ENCODE measurements at regions not wholly inside any gene's neighbourhood (a gene's known extent, or its start where the extent isn't known, plus 50 kb on each side); places are given as distances from the start of the nearest gene placed in this dataset.

DNA sequence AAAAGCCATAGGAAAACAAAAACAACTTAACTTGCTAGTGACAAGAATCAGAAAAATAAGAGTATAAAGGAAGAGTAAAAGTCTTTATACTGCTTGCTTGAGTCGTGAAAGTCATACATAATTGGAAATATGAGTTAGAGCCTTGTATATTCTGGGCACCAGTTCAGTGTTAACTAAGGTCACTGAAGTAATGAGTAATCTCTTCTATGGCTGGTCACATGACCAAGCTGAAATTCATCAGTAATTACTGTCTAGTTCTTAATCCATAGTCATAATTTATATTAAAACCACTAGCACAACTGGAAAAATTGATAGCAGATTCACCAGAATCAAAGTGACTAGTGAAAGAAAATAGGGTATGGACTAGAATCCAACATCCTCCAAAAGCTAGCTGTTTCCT is 84.4 kb upstream of the SLC5A12 start:
- Histone ChIP-seq H3K4ac (ENCODE audit: low read depth in 1 of 2, low read length in 2 of 2) (no peak overlapping the region), H3K9me3 (ENCODE audit: control insufficient read depth, low read length) (no peaks in the 10 kb centered on the region), H2BK15ac (ENCODE audit: low read depth, poor library complexity, severe bottlenecking) (no peak overlapping the region), H3K23ac (ENCODE audit: low read length in 2 of 2) (no peak overlapping the region), H2BK120ac (ENCODE audit: low read depth, low read length) (no peak overlapping the region), H3K27me3 (ENCODE audit: control insufficient read depth in 1 of 2, insufficient read depth in 1 of 2, low read length in 2 of 2) (no peaks in the 10 kb centered on the region), H3K27ac (ENCODE audit: low read length, poor library complexity, severe bottlenecking) (no peak overlapping the region), H4K91ac (ENCODE audit: low read length) (no peak overlapping the region), H3K4me1 (ENCODE audit: control insufficient read depth, insufficient read depth, low read depth, low read length) (no peaks in the 10 kb centered on the region), H2BK12ac (ENCODE audit: low read length in 2 of 2) (no peak overlapping the region), H2AK5ac (ENCODE audit: low read length, severe bottlenecking) (no peak overlapping the region), H3K18ac (ENCODE audit: low read depth in 1 of 2, low read length in 2 of 2) (no peak overlapping the region), H3K9ac (ENCODE audit: low read length) (peak overlapping the region; percentile 74), H3K14ac (ENCODE audit: low read length in 2 of 2) (no peak overlapping the region), H2BK5ac (ENCODE audit: low read depth, low read length, poor library complexity, severe bottlenecking) (no peak overlapping the region), H2AFZ (ENCODE audit: low read depth, low read length) (no peak overlapping the region), H3K4me3 (ENCODE audit: insufficient read depth in 1 of 2, low read depth in 1 of 2, low read length in 2 of 2) (peak overlapping the region in 1 of 2 experiments; percentile 20), H3K36me3 (ENCODE audit: control insufficient read depth in 1 of 2, insufficient read depth in 2 of 2, low read depth in 1 of 2, low read length in 2 of 2) (no peaks in the 10 kb centered on the region), H4K8ac (ENCODE audit: low read length) (no peak overlapping the region), H3K79me1 (replicated peaks; ENCODE audit: low read length, poor library complexity, severe bottlenecking) (no peaks in the 10 kb centered on the region), H3K4me2 (ENCODE audit: low read length, poor library complexity, severe bottlenecking) (no peak overlapping the region)
- WGBS: 93% methylated on average over 1 of the region's 1 CpG
- no peak for DNase-seq

DNA sequence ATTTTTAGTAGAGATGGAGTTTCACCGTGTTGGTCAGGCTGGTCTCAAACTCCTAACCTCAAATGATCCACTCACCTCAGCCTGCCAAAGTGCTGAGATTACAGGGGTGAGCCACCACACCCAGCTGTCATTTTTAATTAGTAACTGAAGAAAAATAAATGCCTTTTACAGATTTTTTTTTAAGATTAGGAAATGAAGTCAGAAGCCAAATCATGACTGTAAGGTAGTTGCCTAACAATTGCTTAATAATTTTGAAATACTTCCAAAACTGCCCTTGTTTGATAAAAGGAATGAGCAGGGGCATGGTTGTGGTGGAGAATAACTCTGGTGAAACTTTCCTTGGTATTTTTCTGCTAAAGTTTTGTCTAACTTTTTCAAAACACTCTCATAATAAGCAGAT is 98.9 kb upstream of the SLC5A12 start:
- no peak overlapping the region for H3K4me3 ChIP-seq (ENCODE audit: insufficient read depth in 1 of 2, low read depth in 1 of 2, low read length in 2 of 2)
- peak overlapping the region; percentile 35 for H3K9ac ChIP-seq (ENCODE audit: low read length)
- no peak overlapping the region for H4K91ac ChIP-seq (ENCODE audit: low read length)
- H3K36me3 ChIP-seq (ENCODE audit: control insufficient read depth in 1 of 2, insufficient read depth in 2 of 2, low read depth in 1 of 2, low read length in 2 of 2): no peaks in the 10 kb centered on the region
- H3K23ac ChIP-seq (ENCODE audit: low read length in 2 of 2): no peak overlapping the region
- H3K79me1 ChIP-seq (replicated peaks; ENCODE audit: low read length, poor library complexity, severe bottlenecking): no peaks in the 10 kb centered on the region
- H2BK12ac ChIP-seq (ENCODE audit: low read length in 2 of 2): no peak overlapping the region
- no peak overlapping the region for H3K27ac ChIP-seq (ENCODE audit: low read length, poor library complexity, severe bottlenecking)
- WGBS: no CpG with 5 or more reads among the region's 1 CpG
- no peak overlapping the region for H4K8ac ChIP-seq (ENCODE audit: low read length)
- H2BK15ac ChIP-seq (ENCODE audit: low read depth, poor library complexity, severe bottlenecking): no peak overlapping the region
- no peak overlapping the region for H2AFZ ChIP-seq (ENCODE audit: low read depth, low read length)
- no peak overlapping the region for H3K4me2 ChIP-seq (ENCODE audit: low read length, poor library complexity, severe bottlenecking)
- no peak overlapping the region for H3K14ac ChIP-seq (ENCODE audit: low read length in 2 of 2)
- no peaks in the 10 kb centered on the region for H3K27me3 ChIP-seq (ENCODE audit: control insufficient read depth in 1 of 2, insufficient read depth in 1 of 2, low read length in 2 of 2)
- H2BK120ac ChIP-seq (ENCODE audit: low read depth, low read length): no peak overlapping the region
- no peak overlapping the region for H3K4ac ChIP-seq (ENCODE audit: low read depth in 1 of 2, low read length in 2 of 2)
- no peaks in the 10 kb centered on the region for H3K4me1 ChIP-seq (ENCODE audit: control insufficient read depth, insufficient read depth, low read depth, low read length)
- H2AK5ac ChIP-seq (ENCODE audit: low read length, severe bottlenecking): no peak overlapping the region
- H3K9me3 ChIP-seq (ENCODE audit: control insufficient read depth, low read length): peaks cover 32% of the 10 kb centered on the region
- H3K18ac ChIP-seq (ENCODE audit: low read depth in 1 of 2, low read length in 2 of 2): no peak overlapping the region
- H2BK5ac ChIP-seq (ENCODE audit: low read depth, low read length, poor library complexity, severe bottlenecking): no peak overlapping the region
- peak; percentile 34 for DNase-seq

DNA sequence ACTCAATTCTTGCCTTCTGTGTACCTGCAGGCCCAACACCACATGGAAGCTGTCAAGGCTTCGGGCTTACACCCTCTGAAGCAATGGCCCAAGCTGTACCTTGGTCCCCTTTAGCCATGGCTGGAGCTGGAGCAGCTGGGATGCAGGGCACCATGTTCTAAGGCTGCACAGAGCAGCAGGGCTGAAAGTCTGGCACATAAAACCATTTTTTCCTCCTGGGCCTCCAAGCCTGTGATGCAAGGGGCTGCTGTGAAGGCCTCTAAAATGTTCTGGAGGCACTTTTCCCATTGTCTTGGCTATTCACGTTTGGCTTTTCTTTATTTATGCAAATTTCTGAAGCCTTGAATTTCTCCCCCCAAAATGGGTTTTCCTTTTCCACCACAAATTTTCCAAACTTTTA is 102.1 kb upstream of the SLC5A12 start:
- Histone ChIP-seq H2BK12ac (ENCODE audit: low read length in 2 of 2) (no peak overlapping the region), H4K8ac (ENCODE audit: low read length) (no peak overlapping the region), H2BK5ac (ENCODE audit: low read depth, low read length, poor library complexity, severe bottlenecking) (no peak overlapping the region), H3K9me3 (ENCODE audit: control insufficient read depth, low read length) (peaks cover 37% of the 10 kb centered on the region), H3K4me3 (ENCODE audit: insufficient read depth in 1 of 2, low read depth in 1 of 2, low read length in 2 of 2) (peak overlapping the region in 1 of 2 experiments; percentile 37), H3K27ac (ENCODE audit: low read length, poor library complexity, severe bottlenecking) (no peak overlapping the region), H4K91ac (ENCODE audit: low read length) (no peak overlapping the region), H3K9ac (ENCODE audit: low read length) (no peak overlapping the region), H2AK5ac (ENCODE audit: low read length, severe bottlenecking) (no peak overlapping the region), H3K18ac (ENCODE audit: low read depth in 1 of 2, low read length in 2 of 2) (no peak overlapping the region), H3K4me2 (ENCODE audit: low read length, poor library complexity, severe bottlenecking) (no peak overlapping the region), H3K23ac (ENCODE audit: low read length in 2 of 2) (no peak overlapping the region), H3K14ac (ENCODE audit: low read length in 2 of 2) (no peak overlapping the region), H3K27me3 (ENCODE audit: control insufficient read depth in 1 of 2, insufficient read depth in 1 of 2, low read length in 2 of 2) (no peaks in the 10 kb centered on the region), H2BK15ac (ENCODE audit: low read depth, poor library complexity, severe bottlenecking) (no peak overlapping the region), H3K79me1 (replicated peaks; ENCODE audit: low read length, poor library complexity, severe bottlenecking) (no peaks in the 10 kb centered on the region), H3K4ac (ENCODE audit: low read depth in 1 of 2, low read length in 2 of 2) (no peak overlapping the region), H2BK120ac (ENCODE audit: low read depth, low read length) (no peak overlapping the region), H3K36me3 (ENCODE audit: control insufficient read depth in 1 of 2, insufficient read depth in 2 of 2, low read depth in 1 of 2, low read length in 2 of 2) (no peaks in the 10 kb centered on the region), H3K4me1 (ENCODE audit: control insufficient read depth, insufficient read depth, low read depth, low read length) (peaks cover 1% of the 10 kb centered on the region), H2AFZ (ENCODE audit: low read depth, low read length) (no peak overlapping the region)
- 79% methylated on average over 2 of the region's 2 CpGs for WGBS
- DNase-seq: no peak

DNA sequence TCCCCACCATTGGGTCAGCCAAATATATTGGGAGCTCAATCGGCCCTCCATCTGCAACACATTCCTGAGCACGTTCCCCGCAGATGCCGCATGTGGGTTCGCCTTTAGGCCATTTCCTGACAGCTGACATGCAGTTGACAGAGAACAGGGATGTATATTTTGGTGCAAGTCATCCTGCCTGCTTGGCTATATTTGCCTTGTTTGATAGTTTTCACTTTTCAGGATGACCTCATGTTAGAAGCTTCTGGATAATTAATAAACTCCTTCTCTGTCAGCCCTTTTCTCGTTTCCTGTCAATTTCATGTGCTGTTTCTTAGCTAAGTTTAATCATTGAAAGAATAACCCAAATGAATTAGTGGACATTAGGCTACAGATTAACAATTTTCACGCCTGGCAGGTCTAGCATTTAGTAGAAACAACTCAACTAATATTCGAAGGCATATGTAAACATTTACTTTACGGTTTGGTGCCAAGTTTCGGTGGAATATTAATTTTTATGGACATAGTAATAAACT is 105.8 kb upstream of the SLC5A12 start:
- H2BK5ac ChIP-seq (ENCODE audit: low read depth, low read length, poor library complexity, severe bottlenecking): peak overlapping the region; percentile 98
- no peak overlapping the region for H3K14ac ChIP-seq (ENCODE audit: low read length in 2 of 2)
- peaks cover 1% of the 10 kb centered on the region for H3K4me1 ChIP-seq (ENCODE audit: control insufficient read depth, insufficient read depth, low read depth, low read length)
- H2AK5ac ChIP-seq (ENCODE audit: low read length, severe bottlenecking): no peak overlapping the region
- no peak overlapping the region for H3K9ac ChIP-seq (ENCODE audit: low read length)
- peaks cover 31% of the 10 kb centered on the region for H3K9me3 ChIP-seq (ENCODE audit: control insufficient read depth, low read length)
- H3K23ac ChIP-seq (ENCODE audit: low read length in 2 of 2): no peak overlapping the region
- peak overlapping the region; percentile 3 for H2BK120ac ChIP-seq (ENCODE audit: low read depth, low read length)
- H3K27me3 ChIP-seq (ENCODE audit: control insufficient read depth in 1 of 2, insufficient read depth in 1 of 2, low read length in 2 of 2): no peaks in the 10 kb centered on the region
- H2AFZ ChIP-seq (ENCODE audit: low read depth, low read length): no peak overlapping the region
- no peak overlapping the region for H3K4me3 ChIP-seq (ENCODE audit: insufficient read depth in 1 of 2, low read depth in 1 of 2, low read length in 2 of 2)
- peak overlapping the region; percentile 68 for H4K91ac ChIP-seq (ENCODE audit: low read length)
- H2BK15ac ChIP-seq (ENCODE audit: low read depth, poor library complexity, severe bottlenecking): no peak overlapping the region
- no peak overlapping the region for H3K4me2 ChIP-seq (ENCODE audit: low read length, poor library complexity, severe bottlenecking)
- peak overlapping the region; percentile 94 for H3K27ac ChIP-seq (ENCODE audit: low read length, poor library complexity, severe bottlenecking)
- H3K4ac ChIP-seq (ENCODE audit: low read depth in 1 of 2, low read length in 2 of 2): no peak overlapping the region
- peak overlapping the region in 1 of 2 experiments; percentile 39 for H2BK12ac ChIP-seq (ENCODE audit: low read length in 2 of 2)
- H4K8ac ChIP-seq (ENCODE audit: low read length): no peak overlapping the region
- WGBS: 33% methylated on average over 5 of the region's 10 CpGs
- no peak overlapping the region for H3K18ac ChIP-seq (ENCODE audit: low read depth in 1 of 2, low read length in 2 of 2)
- H3K79me1 ChIP-seq (replicated peaks; ENCODE audit: low read length, poor library complexity, severe bottlenecking): no peaks in the 10 kb centered on the region
- H3K36me3 ChIP-seq (ENCODE audit: control insufficient read depth in 1 of 2, insufficient read depth in 2 of 2, low read depth in 1 of 2, low read length in 2 of 2): no peaks in the 10 kb centered on the region
- peak; percentile 76 for DNase-seq

Measured in mesenchymal stem cell (in vitro differentiated cells and primary cell).